ENCODE measurements at regions not wholly inside any gene's neighbourhood (a gene's known extent, or its start where the extent isn't known, plus 50 kb on each side); places are given as distances from the start of the nearest gene placed in this dataset.

DNA sequence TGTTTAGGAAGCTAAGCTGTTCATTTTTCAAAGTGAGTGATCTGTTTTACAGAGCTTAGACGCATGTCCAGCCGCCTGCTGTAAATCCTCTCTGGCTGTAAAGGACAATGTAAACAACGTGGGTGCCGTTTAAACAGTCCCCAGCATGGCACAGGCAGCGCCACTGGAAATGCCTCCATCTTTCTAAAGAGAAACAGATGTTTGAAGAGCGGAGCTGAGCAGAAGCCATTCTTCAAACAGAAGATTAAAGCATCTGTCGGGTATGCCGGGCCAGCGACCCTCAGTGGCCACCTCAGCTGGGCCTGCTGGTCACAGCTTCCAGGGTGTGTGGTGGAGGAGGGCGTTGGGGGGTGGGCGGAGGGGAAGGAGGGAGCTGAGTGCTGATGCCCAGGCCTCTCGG, 138.6 kb downstream of the ERMARD start:
- TF ChIP-seq CTCF (IDR thresholded peaks at IDR 0.05; ENCODE audit: borderline replicate concordance, extremely low read depth, low read length, poor library complexity, severe bottlenecking) = no peak
- TF ChIP-seq EZH2 (IDR thresholded peaks at IDR 0.05; ENCODE audit: borderline replicate concordance, low read depth, low read length, severe bottlenecking) = no peak

Data from DND-41 (cell line).